Gastrocnemius medialis (tissue), 4 donors: ENCODE measurements at regions not wholly inside any gene's neighbourhood (a gene's known extent, or its start where the extent isn't known, plus 50 kb on each side); places are given as distances from the start of the nearest gene placed in this dataset.

Experiments
- ATAC-seq, 2 donors: fragments of 150-250 bp; one replicate each; pipeline ENCODE4 v1.9.1; 2016
- DNase-seq, 2 donors: peaks; one replicate each; pipeline ENCODE4 v3.0.0-alpha.2; 2019
- H3K27ac ChIP-seq, 4 donors: fragments of 200-600 bp; sonication (generic); 1 replicate in 1 of 4; 2 replicates in 3 of 4; pipeline ENCODE4 v1.5.1; 2016 to 2018; ENCODE audit warnings: mild to moderate bottlenecking in 2 of 4, moderate library complexity in 1 of 4
- H3K27me3 ChIP-seq, 3 donors: fragments of 200-600 bp; sonication (generic) in 2 of 3; 1 replicate in 1 of 3; 2 replicates in 2 of 3; pipeline versions ENCODE4 v1.5.1 to v1.6.0; 2016 to 2019; ENCODE audit warnings: mild to moderate bottlenecking in 1 of 3, moderate library complexity in 1 of 3
- H3K36me3 ChIP-seq, 2 donors: fragments of 200-600 bp; sonication (generic) in 1 of 2; one replicate each; pipeline ENCODE4 v1.5.1; 2017 to 2018
- H3K4me1 ChIP-seq, 2 donors: fragments of 200-600 bp; sonication (generic) in 1 of 2; one replicate each; pipeline ENCODE4 v1.5.1; 2016 to 2017; ENCODE audit warnings: mild to moderate bottlenecking in 2 of 2
- H3K4me3 ChIP-seq, 4 donors: fragments of 200-600 bp; sonication (generic) in 3 of 4; 1 replicate in 1 of 4; 2 replicates in 3 of 4; pipeline ENCODE4 v1.5.1; 2016 to 2019; ENCODE audit warnings: mild to moderate bottlenecking in 2 of 4
- H3K9me3 ChIP-seq, 3 donors: fragments of 200-600 bp; sonication (generic) in 2 of 3; 1 replicate in 1 of 3; 2 replicates in 2 of 3; pipeline ENCODE4 v1.5.1; 2016 to 2019
- POLR2A ChIP-seq, 2 donors: fragments of 450-650 bp; IDR thresholded peaks; one replicate each; pipeline ENCODE4 v1.6.1; 2017; ENCODE audit warnings: antibody characterized with exemption in 2 of 2, mild to moderate bottlenecking in 2 of 2, moderate library complexity in 2 of 2
- in situ Hi-C, 4 donors: fragments of 200-750 bp; cut with MboI; loops; one replicate each; pipeline versions ENCODE4 v1.15.0 to v1.8.0; 2017; ENCODE audit warnings: low sequenced_read_pairs in 4 of 4
- intact Hi-C: fragments of 100-400 bp; cut with DNase I; formaldehyde crosslinking; loops from one replicate; pipeline ENCODE4 v1.15.1; 2023; ENCODE audit warnings: low total_unique reads
- TF ChIP-seq, protein P1 (sequence below), 5 experiments: fragments of 450-650 bp in 3 of 5; fragments of 200-600 bp in 2 of 5; sonication (generic) in 2 of 5; IDR thresholded peaks in 4 of 5; conservative IDR thresholded peaks in 1 of 5; 1 replicate in 4 of 5; 2 replicates in 1 of 5; pipeline ENCODE4 v1.5.1; 2016 to 2019; ENCODE audit warnings: antibody characterized with exemption in 5 of 5, mild to moderate bottlenecking in 3 of 5, moderate library complexity in 3 of 5

DNA sequence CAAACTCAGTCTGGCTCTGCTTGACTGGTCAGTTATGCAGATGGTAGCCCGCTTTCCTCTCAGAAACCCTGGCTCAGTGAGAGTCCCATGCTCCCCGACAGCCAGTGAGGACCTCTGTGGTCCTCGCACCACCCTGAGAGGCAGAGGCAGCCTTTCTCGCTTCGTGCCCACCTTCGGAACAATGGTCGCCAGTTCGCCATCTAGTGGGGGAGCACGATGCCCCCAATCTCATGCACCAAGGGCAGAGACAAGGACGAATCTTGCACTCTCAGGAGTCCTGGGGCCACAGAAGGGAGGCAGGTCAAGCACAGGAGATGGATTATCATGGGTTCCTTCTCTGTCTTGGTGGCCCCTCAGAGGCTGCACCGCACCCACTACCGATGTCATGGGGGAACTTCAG, 75.2 kb downstream of the RHCG start:
- no peak overlapping the region for H3K4me3 ChIP-seq
- in situ Hi-C loops: no loop called here
- H3K27ac ChIP-seq: no peak overlapping the region
- no peaks in the 10 kb centered on the region for H3K9me3 ChIP-seq
- peaks cover 27 to 51% (median 44%) of the 10 kb centered on the region in 3 donors for H3K27me3 ChIP-seq
- no peaks in the 10 kb centered on the region for H3K36me3 ChIP-seq
- H3K4me1 ChIP-seq: no peaks in the 10 kb centered on the region
- no peak for DNase-seq
- intact Hi-C loops: no loop called here
- ATAC-seq: no peak
- TF ChIP-seq, protein P1, sequence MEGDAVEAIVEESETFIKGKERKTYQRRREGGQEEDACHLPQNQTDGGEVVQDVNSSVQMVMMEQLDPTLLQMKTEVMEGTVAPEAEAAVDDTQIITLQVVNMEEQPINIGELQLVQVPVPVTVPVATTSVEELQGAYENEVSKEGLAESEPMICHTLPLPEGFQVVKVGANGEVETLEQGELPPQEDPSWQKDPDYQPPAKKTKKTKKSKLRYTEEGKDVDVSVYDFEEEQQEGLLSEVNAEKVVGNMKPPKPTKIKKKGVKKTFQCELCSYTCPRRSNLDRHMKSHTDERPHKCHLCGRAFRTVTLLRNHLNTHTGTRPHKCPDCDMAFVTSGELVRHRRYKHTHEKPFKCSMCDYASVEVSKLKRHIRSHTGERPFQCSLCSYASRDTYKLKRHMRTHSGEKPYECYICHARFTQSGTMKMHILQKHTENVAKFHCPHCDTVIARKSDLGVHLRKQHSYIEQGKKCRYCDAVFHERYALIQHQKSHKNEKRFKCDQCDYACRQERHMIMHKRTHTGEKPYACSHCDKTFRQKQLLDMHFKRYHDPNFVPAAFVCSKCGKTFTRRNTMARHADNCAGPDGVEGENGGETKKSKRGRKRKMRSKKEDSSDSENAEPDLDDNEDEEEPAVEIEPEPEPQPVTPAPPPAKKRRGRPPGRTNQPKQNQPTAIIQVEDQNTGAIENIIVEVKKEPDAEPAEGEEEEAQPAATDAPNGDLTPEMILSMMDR (IDR thresholded peaks at IDR 0.05 in 4 of 5, conservative IDR thresholded peaks at IDR 0.05 in 1 of 5): no peak
- TF ChIP-seq POLR2A (IDR thresholded peaks at IDR 0.05): no peak

DNA sequence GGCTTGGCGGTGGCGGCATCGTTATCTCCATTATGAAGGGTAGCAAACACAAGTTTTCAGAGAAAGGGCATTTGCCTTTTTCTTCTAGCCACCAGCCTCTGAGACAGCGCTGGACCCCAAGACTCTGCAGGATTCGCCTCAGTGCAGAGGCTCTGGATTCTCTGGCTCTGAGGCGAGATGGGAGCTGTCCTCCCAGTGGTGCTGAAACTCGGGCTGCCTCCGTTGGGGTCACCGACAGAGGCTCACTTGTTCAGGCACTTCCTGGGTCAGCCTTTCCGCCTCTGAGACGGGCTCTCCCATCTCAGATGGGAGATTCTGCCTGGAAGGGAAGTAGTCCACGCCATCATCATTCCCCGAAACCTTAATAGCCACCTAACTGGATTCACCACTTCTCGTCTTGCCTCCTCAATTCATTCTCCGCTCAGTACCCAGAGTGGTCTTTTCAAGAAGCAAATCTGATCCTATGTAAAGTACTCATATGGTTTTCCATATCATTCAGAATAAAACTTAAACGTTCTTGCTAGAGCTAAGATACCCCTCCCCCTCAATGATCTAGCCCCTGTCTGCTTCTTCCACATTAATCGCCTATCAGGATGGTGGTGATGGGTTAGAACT, 76.9 kb downstream of the RHCG start:
- no peaks in the 10 kb centered on the region for H3K9me3 ChIP-seq
- H3K27me3 ChIP-seq: peaks cover 40 to 67% (median 57%) of the 10 kb centered on the region in 3 donors
- DNase-seq: no peak
- no peaks in the 10 kb centered on the region for H3K36me3 ChIP-seq
- no peak for TF ChIP-seq POLR2A (IDR thresholded peaks at IDR 0.05)
- TF ChIP-seq, protein P1 (IDR thresholded peaks at IDR 0.05 in 4 of 5, conservative IDR thresholded peaks at IDR 0.05 in 1 of 5): no peak
- no peak for ATAC-seq
- H3K27ac ChIP-seq: no peak overlapping the region
- intact Hi-C loops (no loop called here), in situ Hi-C loops (no loop called here)
- no peaks in the 10 kb centered on the region for H3K4me1 ChIP-seq
- no peak overlapping the region for H3K4me3 ChIP-seq

DNA sequence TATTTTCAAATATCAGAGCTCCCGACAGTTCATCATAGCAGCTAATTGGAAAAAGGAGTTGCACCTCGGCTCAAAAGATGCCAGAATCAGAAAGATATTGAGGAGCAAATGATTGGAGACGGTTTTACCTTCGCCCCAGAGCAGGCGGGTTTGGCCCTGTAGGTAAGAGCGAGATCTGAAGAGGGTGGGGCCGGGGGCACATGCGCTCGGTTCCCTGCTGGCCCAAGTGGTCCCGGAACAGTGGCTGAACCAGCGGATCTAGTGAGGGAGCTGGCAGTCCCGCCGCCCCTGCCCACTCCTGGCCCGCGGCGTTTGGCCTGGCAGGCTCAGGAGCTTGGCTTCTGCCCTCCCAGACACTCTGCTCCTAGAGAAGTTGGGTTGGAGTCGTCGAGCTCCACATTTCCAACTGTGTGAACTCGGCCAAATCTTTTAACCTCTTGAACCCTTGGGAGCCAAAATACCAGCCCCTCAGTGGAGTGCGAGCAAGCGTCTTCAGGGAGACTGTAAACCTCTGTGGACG, 79.1 kb downstream of the RHCG start:
- Histone ChIP-seq H3K27me3 (peaks cover 62 to 89% (median 77%) of the 10 kb centered on the region in 3 donors), H3K9me3 (no peaks in the 10 kb centered on the region), H3K36me3 (no peaks in the 10 kb centered on the region), H3K4me1 (no peaks in the 10 kb centered on the region), H3K4me3 (no peak overlapping the region), H3K27ac (no peak overlapping the region)
- TF ChIP-seq POLR2A (IDR thresholded peaks at IDR 0.05): no peak
- TF ChIP-seq, protein P1 (IDR thresholded peaks at IDR 0.05 in 4 of 5, conservative IDR thresholded peaks at IDR 0.05 in 1 of 5): no peak
- no peak for DNase-seq
- intact Hi-C loops (no loop called here), in situ Hi-C loops (no loop called here)
- ATAC-seq: no peak

DNA sequence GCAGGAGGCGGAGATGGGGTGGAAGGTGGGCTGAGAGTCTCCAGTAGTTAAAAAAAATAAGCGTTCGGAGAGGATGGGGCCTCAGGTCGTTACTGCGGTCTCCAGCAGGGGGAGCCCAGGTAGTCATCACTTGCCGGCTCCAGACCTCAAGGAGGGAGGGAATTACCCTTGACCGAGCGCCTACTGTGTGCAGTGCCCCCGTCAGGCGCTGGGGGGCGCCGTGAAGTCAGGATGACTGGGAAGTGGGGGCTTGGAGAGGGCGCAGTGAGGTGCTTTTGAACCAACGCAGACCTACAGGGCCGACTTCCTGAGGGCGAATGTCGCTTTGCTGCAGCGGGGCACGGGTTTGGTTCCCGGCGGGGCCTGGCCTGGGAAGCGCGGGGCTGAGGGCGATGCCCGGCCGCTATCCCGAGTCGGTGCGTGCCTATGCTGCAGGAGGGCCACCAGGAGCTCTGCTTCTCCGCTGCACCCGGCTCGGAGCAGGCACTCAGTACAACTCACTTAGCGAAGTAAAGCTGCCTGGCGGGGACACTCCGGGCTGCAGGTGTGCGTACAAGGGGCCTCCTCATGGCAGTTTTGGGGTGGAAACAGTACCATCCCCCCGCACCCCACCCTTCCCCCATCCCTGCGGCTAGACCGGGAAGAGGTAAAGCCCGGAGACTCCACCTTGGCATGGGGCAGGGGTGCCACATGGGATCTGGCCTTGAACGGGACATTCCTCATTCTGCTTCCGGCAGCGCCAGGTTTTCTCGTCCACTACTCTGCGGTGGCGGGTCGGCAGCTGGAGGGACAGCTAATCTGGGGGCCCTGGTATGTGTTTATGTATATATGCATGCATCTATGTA, 79.8 kb downstream of the RHCG start:
- peaks cover 69 to 91% (median 79%) of the 10 kb centered on the region in 3 donors for H3K27me3 ChIP-seq
- TF ChIP-seq POLR2A (IDR thresholded peaks at IDR 0.05): no peak
- TF ChIP-seq, protein P1 (IDR thresholded peaks at IDR 0.05 in 4 of 5, conservative IDR thresholded peaks at IDR 0.05 in 1 of 5): peak; percentile 18 to 70 (median 55)
- ATAC-seq: peak in 1 of 2 donors; percentile 75
- H3K4me3 ChIP-seq: no peak overlapping the region
- peak in 1 of 2 donors; percentile 36 for DNase-seq
- intact Hi-C loops: no loop called here
- no peak overlapping the region for H3K27ac ChIP-seq
- no peaks in the 10 kb centered on the region for H3K36me3 ChIP-seq
- in situ Hi-C loops: no loop called here
- no peaks in the 10 kb centered on the region for H3K4me1 ChIP-seq
- H3K9me3 ChIP-seq: no peaks in the 10 kb centered on the region
